HG03460 (cell line): ENCODE measurements at regions not wholly inside any gene's neighbourhood (a gene's known extent, or its start where the extent isn't known, plus 50 kb on each side); places are given as distances from the start of the nearest gene placed in this dataset.

Source experiments
- ATAC-seq: cut with Tn5 transposase; IDR thresholded peaks from one replicate; pipeline ENCODE4 v1.9.1; 2021; ENCODE audit not compliant: unreplicated experiment

GRCh38 chr2:126448611-126449010 lies 207.3 kb upstream of the GYPC start:
- ATAC-seq: no peak

- peak; percentile 93 for ATAC-seq
Measured at GRCh38 chr2:126449677-126450076, 206.3 kb upstream of the GYPC start.

- ATAC-seq: no peak
Measured at GRCh38 chr2:126463892-126464674, 191.9 kb upstream of the GYPC start.

DNA sequence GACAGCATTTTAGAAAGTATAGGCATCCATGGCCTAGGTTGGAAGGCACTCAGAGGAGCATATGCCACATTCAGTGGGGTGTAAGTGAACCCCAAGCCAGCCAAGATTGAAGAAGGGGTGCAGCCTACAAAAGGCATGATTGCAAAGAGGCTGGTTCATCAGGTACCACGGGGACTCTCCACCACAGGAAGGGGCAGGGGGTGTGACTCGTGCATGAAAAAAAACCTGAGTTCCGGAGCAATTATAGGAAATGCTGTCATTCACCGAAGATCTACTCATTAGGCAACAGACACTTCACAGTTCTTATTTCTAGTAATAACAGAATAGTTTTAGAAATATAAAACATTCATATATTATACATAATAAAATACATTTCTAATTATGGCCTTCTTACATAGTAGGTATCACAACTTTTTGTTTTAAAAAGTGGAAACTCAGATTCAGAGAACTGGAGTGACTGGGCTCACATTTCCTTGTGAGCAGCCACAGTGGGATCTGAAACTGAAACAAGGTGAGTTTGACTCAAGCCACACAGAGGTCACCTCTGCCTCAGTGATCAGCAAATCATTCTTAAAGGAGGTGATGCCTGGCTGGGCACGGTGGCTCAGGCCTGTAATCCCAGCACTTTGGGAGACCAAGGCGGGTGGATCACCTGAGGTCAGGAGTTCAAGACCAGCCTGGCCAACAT lies 188.4 kb upstream of the GYPC start:
- ATAC-seq: peak; percentile 82

GRCh38 chr2:126475031-126475430 lies 180.9 kb upstream of the GYPC start:
- no peak for ATAC-seq

- no peak for ATAC-seq
Measured at GRCh38 chr2:126476691-126477090, 179.3 kb upstream of the GYPC start.

DNA sequence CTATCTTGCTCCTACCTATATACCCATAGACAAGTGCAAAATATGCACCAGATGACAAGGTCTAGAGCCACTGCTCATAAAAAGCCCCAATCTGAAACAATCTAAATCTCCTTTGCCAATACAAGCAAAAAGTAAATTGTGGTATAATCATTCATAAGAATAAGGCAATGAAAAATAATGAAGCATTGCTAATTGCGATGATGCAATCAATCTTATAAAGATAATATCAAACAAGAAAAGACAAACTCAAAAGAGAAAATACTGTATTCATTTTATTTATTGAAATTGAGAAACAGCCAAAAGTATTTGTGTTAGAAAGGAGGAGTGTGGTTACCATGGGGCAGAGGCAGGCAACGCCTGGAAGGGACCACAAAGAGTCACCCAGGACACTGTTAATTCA lies 175.9 kb upstream of the GYPC start:
- no peak for ATAC-seq

- ATAC-seq: no peak
Measured at GRCh38 chr2:126482582-126483464, 173.1 kb upstream of the GYPC start.

- no peak for ATAC-seq
Measured at GRCh38 chr2:126494593-126494992, 161.4 kb upstream of the GYPC start.

GRCh38 chr2:126495189-126495588 lies 160.8 kb upstream of the GYPC start:
- ATAC-seq: no peak

GRCh38 chr2:126496493-126496892 lies 159.5 kb upstream of the GYPC start:
- ATAC-seq: peak; percentile 75

DNA sequence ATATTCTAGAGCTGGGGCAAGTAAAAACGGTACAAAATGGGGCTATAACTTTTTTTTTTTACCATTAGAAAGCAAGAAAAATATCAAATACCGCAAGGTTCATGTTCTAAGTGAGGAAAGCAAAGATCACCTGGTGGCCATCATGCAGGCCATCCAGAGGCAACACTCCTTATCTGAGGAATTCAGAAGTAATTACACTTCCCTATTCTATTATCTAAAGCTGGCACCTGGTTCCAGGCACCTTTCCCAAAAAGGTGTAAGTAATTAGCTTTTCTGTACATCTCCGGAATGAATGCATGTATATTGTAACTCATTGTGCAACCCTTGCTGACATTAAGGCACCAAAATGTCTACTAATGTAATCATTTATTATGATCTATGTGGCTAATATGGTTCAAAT lies 152.5 kb upstream of the GYPC start:
- ATAC-seq: no peak

- ATAC-seq: no peak
Measured at GRCh38 chr2:126504949-126505348, 151.0 kb upstream of the GYPC start.

DNA sequence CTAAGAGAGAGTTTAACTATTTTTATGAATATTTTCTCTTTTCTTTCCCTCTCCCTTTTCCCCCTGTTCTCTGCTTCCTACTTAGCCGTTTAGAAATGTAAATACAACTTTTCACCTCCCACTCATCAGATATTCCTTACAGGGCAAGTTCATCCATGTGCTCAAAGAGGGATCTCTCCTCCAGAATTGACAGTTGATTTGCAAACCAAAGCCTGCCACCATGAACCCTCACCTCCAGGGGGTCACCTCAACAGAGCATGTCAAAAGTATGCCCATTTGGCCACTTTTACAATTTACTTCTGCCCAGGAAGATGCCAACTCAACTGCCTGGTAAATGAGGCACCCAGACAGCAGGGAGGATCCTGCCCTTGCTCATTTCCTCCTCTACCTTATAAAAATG lies 149.2 kb upstream of the GYPC start:
- no peak for ATAC-seq

DNA sequence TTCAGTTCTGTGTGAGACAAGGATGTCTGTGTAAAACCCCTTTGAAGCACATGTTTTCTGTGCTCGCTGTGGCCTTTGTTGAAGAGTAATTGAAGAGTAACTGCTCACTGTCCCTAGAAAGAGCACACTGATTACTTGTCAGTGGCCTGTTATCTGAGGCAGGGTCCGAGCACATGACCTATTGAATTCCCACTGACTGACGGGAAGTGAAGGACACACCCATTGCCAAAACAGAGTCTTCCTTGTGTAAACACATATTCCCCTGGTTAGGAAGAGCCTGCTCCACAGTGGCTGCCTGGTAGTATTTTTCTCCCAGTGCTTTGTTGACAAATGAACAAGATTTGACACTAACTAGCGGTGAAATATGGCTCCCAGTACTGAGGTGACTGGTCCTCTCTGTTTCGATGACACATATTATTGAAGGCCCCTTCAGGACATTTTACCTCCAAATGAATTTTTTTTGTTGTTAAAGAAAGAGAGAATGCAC lies 148.5 kb upstream of the GYPC start:
- no peak for ATAC-seq

- no peak for ATAC-seq
Measured at GRCh38 chr2:126510356-126510755, 145.6 kb upstream of the GYPC start.

- ATAC-seq: no peak
Measured at GRCh38 chr2:126510960-126511359, 145.0 kb upstream of the GYPC start.

- no peak for ATAC-seq
Measured at GRCh38 chr2:126512026-126512425, 143.9 kb upstream of the GYPC start.

DNA sequence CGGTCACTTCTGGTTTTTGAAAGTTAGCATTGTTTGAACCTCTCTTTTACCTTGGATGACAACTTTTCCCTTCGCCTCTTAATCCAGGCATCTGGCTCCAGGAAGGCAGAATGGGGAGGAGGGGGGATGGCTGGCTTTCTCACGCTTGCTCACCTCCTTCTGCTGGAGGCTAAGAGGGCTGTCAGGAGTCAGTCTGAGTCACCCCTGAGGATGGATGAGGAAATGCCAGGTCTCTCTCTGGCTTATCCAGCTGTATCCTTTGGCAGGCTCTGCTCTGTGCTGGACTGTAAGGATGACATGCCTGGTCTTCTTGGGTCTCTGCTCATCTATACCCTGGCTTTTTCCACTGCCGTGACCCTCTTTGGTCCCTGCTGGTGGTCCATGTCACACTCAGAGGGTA lies 142.9 kb upstream of the GYPC start:
- ATAC-seq: no peak

- ATAC-seq: no peak
Measured at GRCh38 chr2:126515471-126515870, 140.5 kb upstream of the GYPC start.

DNA sequence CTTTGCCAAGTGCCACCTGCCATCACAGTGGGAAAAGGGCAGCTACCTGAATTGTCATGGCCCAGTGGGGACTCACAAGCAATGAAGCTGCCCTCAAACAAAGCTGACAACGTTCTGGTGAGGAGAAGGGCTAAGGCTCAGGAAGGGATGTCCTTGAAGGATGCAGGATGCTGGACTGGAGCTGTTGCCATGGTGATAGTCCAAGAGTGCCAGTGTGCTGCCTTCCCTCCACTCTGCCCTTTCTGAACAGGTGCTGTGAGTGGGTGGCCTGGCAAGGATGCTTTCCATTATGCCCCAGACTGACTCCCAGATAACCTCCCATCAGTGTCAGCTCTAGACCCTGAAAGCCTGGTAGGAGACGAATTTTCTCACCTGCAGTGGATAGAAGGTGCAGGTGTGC lies 137.8 kb upstream of the GYPC start:
- no peak for ATAC-seq
